ENCODE measurements at regions not wholly inside any gene's neighbourhood (a gene's known extent, or its start where the extent isn't known, plus 50 kb on each side); places are given as distances from the start of the nearest gene placed in this dataset.

- no peak overlapping the region for H3K4me3 ChIP-seq (ENCODE audit: low read length)
- no peak for DNase-seq (ENCODE audit: low read depth)
- TF ChIP-seq CTCF (conservative IDR thresholded peaks at IDR 0.05; ENCODE audit: low read length) = no peak
Observed at GRCh38 chr5:105745111-105745510, 1925.6 kb downstream of the EFNA5 start.

- no peak overlapping the region for H3K4me3 ChIP-seq (ENCODE audit: low read length)
- no peak for TF ChIP-seq CTCF (conservative IDR thresholded peaks at IDR 0.05; ENCODE audit: low read length)
- DNase-seq (ENCODE audit: low read depth) = no peak
Observed at GRCh38 chr5:105740242-105740641, 1930.5 kb downstream of the EFNA5 start.

- no peak for DNase-seq (ENCODE audit: low read depth)
- no peak for TF ChIP-seq CTCF (conservative IDR thresholded peaks at IDR 0.05; ENCODE audit: low read length)
- H3K4me3 ChIP-seq (ENCODE audit: low read length) = no peak overlapping the region
Observed at GRCh38 chr5:105739732-105740131, 1931.0 kb downstream of the EFNA5 start.

GRCh38 chr5:105735704-105736103 is 1935.0 kb downstream of the EFNA5 start:
- no peak for DNase-seq (ENCODE audit: low read depth)
- no peak for TF ChIP-seq CTCF (conservative IDR thresholded peaks at IDR 0.05; ENCODE audit: low read length)
- no peak overlapping the region for H3K4me3 ChIP-seq (ENCODE audit: low read length)

- TF ChIP-seq CTCF (conservative IDR thresholded peaks at IDR 0.05; ENCODE audit: low read length) = no peak
- no peak for DNase-seq (ENCODE audit: low read depth)
- H3K4me3 ChIP-seq (ENCODE audit: low read length) = no peak overlapping the region
Observed at GRCh38 chr5:105730982-105731381, 1939.8 kb downstream of the EFNA5 start.

GRCh38 chr5:105726093-105726492 is 1944.6 kb downstream of the EFNA5 start:
- no peak for TF ChIP-seq CTCF (conservative IDR thresholded peaks at IDR 0.05; ENCODE audit: low read length)
- DNase-seq (ENCODE audit: low read depth) = no peak
- no peak overlapping the region for H3K4me3 ChIP-seq (ENCODE audit: low read length)

GRCh38 chr5:105708442-105708841 is 1962.3 kb downstream of the EFNA5 start:
- no peak for DNase-seq (ENCODE audit: low read depth)
- TF ChIP-seq CTCF (conservative IDR thresholded peaks at IDR 0.05; ENCODE audit: low read length) = no peak
- no peak overlapping the region for H3K4me3 ChIP-seq (ENCODE audit: low read length)
